MCF 10A (cell line): ENCODE measurements at regions not wholly inside any gene's neighbourhood (a gene's known extent, or its start where the extent isn't known, plus 50 kb on each side); places are given as distances from the start of the nearest gene placed in this dataset.

Experiments used
- BruUV-seq: library from RNA; stranded (reverse); fragments of 400-500 nt; replicated peaks from 2 replicates; lab custom pipeline; 2021; lab: Mats Ljungman, UMichigan
- CTCF ChIA-PET: fragments of 300-600 bp; sonication (Branson Sonifier 250); formaldehyde crosslinking; extraction: SDS; loops from one replicate; lab custom pipeline; 2021; ENCODE audit warnings: antibody characterized with exemption, inconsistent platforms; lab: Yijun Ruan, JAX
- POLR2A ChIA-PET: fragments of 300-600, 350-650 bp; sonication (Branson Sonifier 250); formaldehyde crosslinking; extraction: SDS; loops from one replicate; lab custom pipeline; 2020; ENCODE audit warnings: antibody characterized with exemption, inconsistent platforms; lab: Yijun Ruan, JAX
- DNase-seq: peaks from one replicate; pipeline ENCODE4 v3.0.0-alpha.2; 2018; ENCODE audit not compliant: unreplicated experiment
- H3K27ac Mint-ChIP-seq: one replicate; pipeline ENCODE4 v1.8.0; 2022; ENCODE audit warnings: mild to moderate bottlenecking, low read depth, mixed read lengths; ENCODE audit not compliant: unreplicated experiment
- H3K27me3 Mint-ChIP-seq: one replicate; pipeline ENCODE4 v1.8.0; 2022; ENCODE audit warnings: mixed read lengths; ENCODE audit not compliant: insufficient read depth, unreplicated experiment
- H3K36me3 Mint-ChIP-seq: one replicate; pipeline ENCODE4 v1.8.0; 2022; ENCODE audit warnings: mild to moderate bottlenecking, moderate library complexity, mixed read lengths; ENCODE audit not compliant: insufficient read depth, unreplicated experiment
- H3K4me1 Mint-ChIP-seq: one replicate; pipeline ENCODE4 v1.8.0; 2022; ENCODE audit warnings: mixed read lengths; ENCODE audit not compliant: insufficient read depth, unreplicated experiment
- H3K4me3 Mint-ChIP-seq: one replicate; pipeline ENCODE4 v1.8.0; 2022; ENCODE audit warnings: mild to moderate bottlenecking, moderate library complexity, mixed read lengths; ENCODE audit not compliant: unreplicated experiment
- H3K9me3 Mint-ChIP-seq: one replicate; pipeline ENCODE4 v1.8.0; 2022; ENCODE audit warnings: mixed read lengths; ENCODE audit not compliant: unreplicated experiment
- intact Hi-C: fragments of 100-400 bp; cut with micrococcal nuclease; formaldehyde crosslinking; loops from 2 replicates; pipeline ENCODE4 v1.14.1; 2022
- TF ChIP-seq, protein P1 (sequence below): fragments of 200-600 bp; IDR thresholded peaks from one replicate; pipeline ENCODE4 v1.8.0; 2022; ENCODE audit warnings: antibody characterized with exemption, mild to moderate bottlenecking; ENCODE audit not compliant: unreplicated experiment

DNA sequence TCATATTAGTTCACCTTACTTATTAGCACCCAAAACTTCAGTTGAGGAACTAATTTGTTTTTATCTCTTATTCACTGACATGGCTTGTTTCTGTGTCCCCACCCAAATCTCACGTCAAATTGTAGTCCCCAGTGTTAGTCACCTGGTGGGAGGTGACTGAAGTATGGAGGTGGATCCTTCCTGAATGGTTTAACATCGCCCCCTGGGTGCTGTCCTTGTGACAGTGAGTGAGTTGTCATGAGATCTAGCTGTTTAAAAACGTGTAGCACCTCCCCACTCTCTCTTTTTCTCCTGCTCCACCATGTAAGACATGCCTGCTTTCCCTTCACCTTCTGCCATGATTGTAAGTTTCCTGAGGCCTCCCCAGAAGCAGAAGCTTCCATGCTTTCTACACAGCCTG, 75.0 kb upstream of the HECTD2 start:
- no peaks in the 10 kb centered on the region for H3K9me3 Mint-ChIP-seq
- DNase-seq, result no peak
- TF ChIP-seq, protein P1, sequence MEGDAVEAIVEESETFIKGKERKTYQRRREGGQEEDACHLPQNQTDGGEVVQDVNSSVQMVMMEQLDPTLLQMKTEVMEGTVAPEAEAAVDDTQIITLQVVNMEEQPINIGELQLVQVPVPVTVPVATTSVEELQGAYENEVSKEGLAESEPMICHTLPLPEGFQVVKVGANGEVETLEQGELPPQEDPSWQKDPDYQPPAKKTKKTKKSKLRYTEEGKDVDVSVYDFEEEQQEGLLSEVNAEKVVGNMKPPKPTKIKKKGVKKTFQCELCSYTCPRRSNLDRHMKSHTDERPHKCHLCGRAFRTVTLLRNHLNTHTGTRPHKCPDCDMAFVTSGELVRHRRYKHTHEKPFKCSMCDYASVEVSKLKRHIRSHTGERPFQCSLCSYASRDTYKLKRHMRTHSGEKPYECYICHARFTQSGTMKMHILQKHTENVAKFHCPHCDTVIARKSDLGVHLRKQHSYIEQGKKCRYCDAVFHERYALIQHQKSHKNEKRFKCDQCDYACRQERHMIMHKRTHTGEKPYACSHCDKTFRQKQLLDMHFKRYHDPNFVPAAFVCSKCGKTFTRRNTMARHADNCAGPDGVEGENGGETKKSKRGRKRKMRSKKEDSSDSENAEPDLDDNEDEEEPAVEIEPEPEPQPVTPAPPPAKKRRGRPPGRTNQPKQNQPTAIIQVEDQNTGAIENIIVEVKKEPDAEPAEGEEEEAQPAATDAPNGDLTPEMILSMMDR, result no peak
- CTCF ChIA-PET, result interaction anchor here (1.0 to 1.1 kb wide), 2 partner anchors 36 to 1706 kb away, joined by 3 to 4 read pairs; no protein-coding TSS in a partner anchor
- no peak overlapping the region for H3K4me3 Mint-ChIP-seq
- no peaks in the 10 kb centered on the region for H3K27me3 Mint-ChIP-seq
- H3K36me3 Mint-ChIP-seq, result no peaks in the 10 kb centered on the region
- no TSS peak for BruUV-seq
- H3K4me1 Mint-ChIP-seq, result no peaks in the 10 kb centered on the region
- POLR2A ChIA-PET, result interaction anchor here (0.7 kb wide), 1 partner anchor 15 kb away, joined by 3 read pairs; no protein-coding TSS in a partner anchor
- H3K27ac Mint-ChIP-seq, result no peak overlapping the region
- intact Hi-C loops, result loop anchor here (5.0 kb wide), 1 partner anchor 658 kb away; no protein-coding TSS in a partner anchor

GRCh38 chr10:91339729-91340128, 70.4 kb upstream of the HECTD2 start:
- intact Hi-C loops, result loop anchor here (5.0 kb wide), 1 partner anchor 662 kb away; no protein-coding TSS in a partner anchor
- H3K27me3 Mint-ChIP-seq, result no peaks in the 10 kb centered on the region
- TF ChIP-seq, protein P1, result no peak
- no peak overlapping the region for H3K4me3 Mint-ChIP-seq
- no peak overlapping the region for H3K27ac Mint-ChIP-seq
- H3K9me3 Mint-ChIP-seq, result no peaks in the 10 kb centered on the region
- BruUV-seq, result no TSS peak
- H3K36me3 Mint-ChIP-seq, result no peaks in the 10 kb centered on the region
- H3K4me1 Mint-ChIP-seq, result peaks cover 16% of the 10 kb centered on the region
- DNase-seq, result no peak
- POLR2A ChIA-PET, result interaction anchor here (3.9 kb wide), 1 partner anchor 11 kb away, joined by 48 read pairs; no protein-coding TSS in a partner anchor
- CTCF ChIA-PET, result interaction anchor here (0.6 to 0.8 kb wide), 2 partner anchors 41 to 42 kb away, joined by 3 read pairs; no protein-coding TSS in a partner anchor

DNA sequence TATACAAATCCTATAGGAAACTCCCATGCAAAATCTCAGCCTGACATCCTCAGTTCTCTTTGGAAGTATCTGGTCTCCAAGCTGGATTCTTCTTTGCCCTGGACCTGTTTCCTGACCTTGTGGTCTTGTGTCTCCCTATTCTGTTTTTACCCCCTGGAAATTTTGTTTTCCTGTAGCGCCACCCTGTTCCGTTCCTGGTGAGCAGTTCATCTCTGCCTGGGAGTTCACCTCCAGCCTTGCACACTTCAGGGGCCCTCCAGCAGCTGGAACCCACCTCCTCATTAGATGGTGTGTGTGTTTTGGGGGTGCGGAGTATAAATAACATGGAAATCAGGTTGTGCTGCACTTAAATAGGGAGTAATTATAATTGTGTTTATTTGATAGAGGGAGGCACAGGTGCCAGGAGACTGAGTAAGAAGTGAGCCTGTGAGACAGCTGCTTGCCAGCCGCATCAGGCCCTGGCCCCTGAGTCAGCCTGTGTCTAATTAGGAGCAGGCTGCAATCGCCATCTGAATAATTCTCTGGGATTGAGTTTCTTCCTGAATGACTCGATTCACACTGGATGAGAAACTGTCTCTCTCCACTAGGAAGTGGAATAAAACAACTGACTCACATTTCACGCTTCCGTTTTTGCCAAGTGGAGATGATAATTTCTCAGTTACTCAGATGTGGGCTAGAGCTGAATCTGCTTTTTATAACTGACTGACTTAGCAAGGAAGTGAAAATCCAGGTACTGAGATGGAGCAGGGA, 69.4 kb upstream of the HECTD2 start:
- ChIA-PET POLR2A (interaction anchor here (0.5 to 3.9 kb wide), 8 partner anchors 10 to 362 kb away, joined by 3 to 48 read pairs (median 4); no protein-coding TSS in a partner anchor), CTCF (interaction anchor here (0.6 to 0.8 kb wide), 2 partner anchors 44 to 1306 kb away, joined by 3 to 6 read pairs; no protein-coding TSS in a partner anchor)
- Mint-ChIP-seq H3K36me3 (no peaks in the 10 kb centered on the region), H3K27me3 (no peaks in the 10 kb centered on the region), H3K4me3 (no peak overlapping the region), H3K4me1 (peaks cover 19% of the 10 kb centered on the region), H3K9me3 (no peaks in the 10 kb centered on the region), H3K27ac (peak overlapping the region; percentile 90)
- DNase-seq, result peak; percentile 86
- intact Hi-C loops, result loop anchor here (1.0 kb wide), 1 partner anchor 11 kb away; no protein-coding TSS in a partner anchor
- TF ChIP-seq, protein P1, result no peak
- no TSS peak for BruUV-seq

DNA sequence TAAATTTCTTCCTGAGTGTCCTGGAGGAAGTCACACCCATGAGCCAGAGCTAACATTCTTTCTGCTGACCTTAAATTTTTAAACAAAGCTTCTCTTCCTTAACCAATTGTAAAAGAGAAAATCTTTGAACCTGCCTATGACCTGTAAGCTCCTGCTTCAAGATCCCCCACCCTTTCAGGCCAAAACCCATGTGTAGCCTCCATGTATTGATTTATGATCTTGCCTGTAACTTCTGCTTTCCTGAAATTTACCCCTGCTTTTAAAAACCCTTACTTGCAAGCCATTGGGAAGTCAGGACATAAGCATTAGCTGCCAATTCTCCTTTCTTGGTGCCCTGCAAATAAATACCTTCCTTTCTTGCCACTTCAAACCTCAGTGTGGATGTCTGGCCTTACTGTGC, 68.5 kb upstream of the HECTD2 start:
- CTCF ChIA-PET, result no interaction called here
- BruUV-seq, result no TSS peak
- H3K27me3 Mint-ChIP-seq, result no peaks in the 10 kb centered on the region
- intact Hi-C loops, result loop anchor here (1.0 kb wide), 1 partner anchor 10 kb away; no protein-coding TSS in a partner anchor
- TF ChIP-seq, protein P1, result no peak
- peak overlapping the region; percentile 90 for H3K27ac Mint-ChIP-seq
- H3K9me3 Mint-ChIP-seq, result peaks cover under 1% of the 10 kb centered on the region
- H3K4me1 Mint-ChIP-seq, result peaks cover 25% of the 10 kb centered on the region
- no peak overlapping the region for H3K4me3 Mint-ChIP-seq
- no peak for DNase-seq
- H3K36me3 Mint-ChIP-seq, result no peaks in the 10 kb centered on the region
- POLR2A ChIA-PET, result interaction anchor here (0.6 to 3.9 kb wide), 7 partner anchors 9 to 327 kb away, joined by 3 to 48 read pairs (median 3); no protein-coding TSS in a partner anchor
